ENCODE measurements at regions not wholly inside any gene's neighbourhood (a gene's known extent, or its start where the extent isn't known, plus 50 kb on each side); places are given as distances from the start of the nearest gene placed in this dataset.
"Not testable (repeated sequence)": the region's sequence is repeated elsewhere in the genome, so short reads cannot be mapped to it uniquely, and the experiment has no call there.

DNA sequence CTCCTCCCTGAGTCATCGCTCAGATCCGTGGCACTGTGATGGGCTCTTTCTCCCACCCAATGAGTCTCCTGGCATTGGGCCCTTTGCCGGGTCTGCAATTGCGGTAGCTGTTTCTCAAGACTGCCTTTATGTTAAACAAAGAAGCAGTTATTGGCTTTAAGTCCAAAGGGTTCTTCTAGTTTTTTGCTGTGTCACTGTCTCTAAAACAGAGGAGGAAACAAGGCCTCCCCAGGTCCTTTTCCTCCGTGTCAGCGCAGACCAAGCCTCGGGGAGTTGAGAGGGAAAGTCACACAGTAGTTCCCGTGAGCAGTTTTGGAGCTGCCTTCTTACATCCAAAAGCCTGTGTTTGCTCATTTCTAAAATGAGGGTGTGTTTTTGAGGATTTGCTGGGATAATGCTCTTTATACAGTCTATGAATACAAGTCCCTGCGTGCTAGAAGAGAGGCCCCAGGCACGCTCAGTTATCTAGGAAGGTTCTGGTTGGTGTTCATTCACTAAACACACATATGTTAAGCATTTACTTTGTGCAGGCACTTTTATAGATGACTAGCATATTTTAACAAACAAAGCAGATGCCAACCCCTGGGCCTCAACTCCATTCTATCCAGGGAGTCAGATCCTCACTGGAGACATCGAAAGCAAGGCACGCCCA is 126.0 kb upstream of the PZP start:
- DNase-seq = no peak

DNA sequence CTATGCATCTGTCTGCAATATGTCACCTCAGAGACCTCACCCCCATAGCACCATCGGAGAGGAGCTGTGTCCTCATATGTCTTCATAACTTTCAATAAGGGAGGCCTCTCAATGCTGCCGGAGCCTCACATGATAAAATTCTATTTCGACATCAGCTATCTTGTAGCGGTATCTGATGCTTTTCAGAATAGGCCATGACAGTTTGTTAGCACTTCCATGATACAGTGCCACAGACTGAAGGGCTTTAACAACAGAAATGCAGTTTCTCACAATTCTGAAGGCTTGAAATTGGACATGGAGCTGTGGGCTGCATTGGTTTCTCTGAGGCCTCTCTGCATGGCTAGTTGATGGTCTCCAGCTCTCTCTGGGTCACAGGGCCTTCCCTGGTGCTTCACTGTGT is 125.0 kb upstream of the PZP start:
- no peak for DNase-seq

DNA sequence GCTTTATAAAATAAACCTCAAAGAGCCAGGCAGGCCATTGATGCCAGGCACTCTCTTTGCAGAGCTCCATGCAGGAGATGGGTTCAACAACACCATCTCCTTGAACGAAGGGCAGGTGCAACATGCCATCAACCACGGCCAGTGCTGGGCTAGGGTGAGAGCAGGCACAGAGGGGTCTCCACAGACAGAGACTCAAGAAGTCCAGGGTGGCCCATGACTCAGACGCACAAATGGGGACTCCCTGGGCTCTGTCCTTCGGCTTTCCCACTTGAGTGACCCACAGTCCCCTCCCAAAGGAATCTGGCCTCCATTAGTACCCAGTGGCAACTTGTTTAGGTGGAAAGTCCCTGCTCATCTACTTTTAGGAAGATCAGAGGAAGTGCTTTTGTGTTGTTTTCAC is 124.4 kb upstream of the PZP start:
- no peak for DNase-seq

DNA sequence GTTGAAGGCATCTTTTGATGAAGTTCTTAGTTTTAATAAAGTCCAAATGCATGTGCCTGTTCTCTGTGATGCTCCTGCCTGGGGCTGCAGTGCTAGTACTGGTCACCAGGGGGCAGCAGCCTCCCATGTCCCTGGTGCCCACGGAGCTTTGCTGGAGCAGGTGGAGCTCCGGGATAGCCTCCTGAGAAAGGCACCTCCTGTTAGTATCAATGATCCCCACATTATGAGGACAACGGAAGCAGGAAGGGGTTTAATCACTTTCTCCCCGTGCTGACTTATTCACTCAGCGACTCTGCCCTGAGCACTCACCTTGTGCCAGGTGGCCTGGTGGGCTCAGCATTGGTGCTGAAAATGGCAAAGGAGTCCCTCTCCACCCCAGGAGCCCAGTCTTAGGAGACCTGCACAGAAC is 123.0 kb upstream of the PZP start:
- DNase-seq = peak; percentile 36 to 77 (median 49)

DNA sequence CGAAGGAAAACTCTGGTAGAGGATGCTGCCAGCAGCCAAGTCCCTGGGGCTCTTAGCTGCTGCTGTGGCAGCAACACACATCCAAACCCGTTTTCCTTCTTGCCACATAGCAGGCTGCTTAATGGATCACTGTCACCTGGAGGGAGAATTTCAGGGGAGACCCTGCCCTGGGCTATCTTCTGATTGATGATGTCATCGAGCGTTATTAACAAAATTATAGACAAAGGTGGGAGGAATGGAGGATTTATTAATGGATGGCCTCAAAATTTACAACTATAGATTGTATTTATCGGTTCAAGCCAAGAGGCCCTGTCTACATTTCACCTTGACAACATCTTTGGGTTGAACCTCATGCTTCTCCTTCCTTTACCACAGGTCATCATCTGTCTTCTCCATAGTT is 120.8 kb upstream of the PZP start:
- no peak for DNase-seq

DNA sequence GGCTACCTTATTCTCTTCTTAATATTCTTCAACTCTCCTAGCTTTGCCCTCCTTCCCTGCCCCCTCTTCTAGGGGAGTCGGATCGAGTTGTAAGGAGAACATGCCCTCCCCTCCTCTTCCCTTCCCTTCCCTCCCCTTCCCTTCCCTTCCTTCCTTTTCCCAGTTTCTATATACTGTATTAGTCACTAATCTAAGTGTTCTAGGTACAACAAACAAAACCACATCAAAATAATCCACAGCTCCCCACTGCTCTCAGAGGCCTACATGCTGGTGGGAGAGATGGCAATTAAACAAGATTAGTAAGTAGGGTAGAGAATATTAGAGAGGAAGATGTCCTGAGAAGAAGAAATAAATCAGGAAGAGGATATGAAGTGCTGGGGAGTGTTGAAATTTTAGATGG is 119.9 kb upstream of the PZP start:
- no peak for DNase-seq

DNA sequence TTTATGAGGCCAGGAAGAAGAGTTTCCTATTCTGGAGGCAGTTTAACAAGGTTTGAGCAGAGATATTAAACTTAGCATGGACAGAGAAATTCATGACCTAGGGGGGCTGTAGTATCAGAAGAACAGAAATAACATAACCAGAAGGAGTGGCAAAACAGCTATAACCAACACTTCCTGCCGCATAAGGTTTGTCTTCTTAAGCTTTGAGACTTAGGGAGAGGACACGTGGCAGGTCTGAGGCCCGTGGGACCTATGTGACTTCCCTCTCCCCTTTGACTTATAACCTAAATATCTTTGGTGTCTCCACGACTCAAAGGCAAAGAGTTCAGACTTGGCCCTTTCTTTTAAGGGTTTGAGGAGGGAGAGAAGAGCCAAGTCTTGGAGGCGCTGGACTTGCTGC is 119.1 kb upstream of the PZP start:
- no peak for DNase-seq

DNA sequence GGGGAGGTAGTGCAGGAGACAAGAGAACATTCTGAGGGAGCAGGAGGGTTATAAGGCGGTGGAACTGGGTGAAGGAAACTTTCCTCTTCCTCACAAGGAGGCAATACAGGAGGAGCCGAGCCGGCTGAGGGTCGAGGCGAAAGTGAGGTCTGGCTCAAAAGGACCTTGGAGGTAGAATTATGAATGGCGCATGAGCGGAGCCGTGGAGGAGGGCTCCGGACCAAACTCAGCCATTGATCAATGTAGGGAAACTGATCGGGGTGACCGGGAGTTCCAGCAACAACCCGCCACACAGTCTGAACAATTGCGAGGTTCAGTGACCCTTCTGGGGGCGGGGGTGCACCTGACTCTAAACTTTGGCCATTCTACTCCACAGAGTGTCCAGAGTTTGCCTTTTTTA is 118.7 kb upstream of the PZP start:
- not testable (repeated sequence) for DNase-seq

DNA sequence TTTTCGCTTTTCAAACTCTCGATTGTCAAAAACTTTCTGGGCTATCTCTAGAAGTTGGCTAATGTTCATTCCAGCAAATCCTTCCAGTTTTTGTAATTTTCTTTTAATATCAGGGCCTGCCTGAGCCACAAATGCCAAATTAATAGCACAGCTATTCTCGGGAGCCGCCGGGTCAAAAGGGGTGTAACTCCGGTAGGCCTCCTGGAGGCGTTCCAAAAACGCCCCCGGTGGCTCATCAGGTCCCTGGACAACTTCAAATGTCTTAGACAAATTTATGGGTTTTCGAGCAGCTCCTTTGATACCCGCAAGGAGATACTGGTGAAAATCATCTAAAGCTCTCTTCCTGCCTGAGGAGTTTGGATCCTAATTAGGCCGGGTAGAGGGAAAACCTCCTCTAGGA is 117.9 kb upstream of the PZP start:
- DNase-seq = no peak

DNA sequence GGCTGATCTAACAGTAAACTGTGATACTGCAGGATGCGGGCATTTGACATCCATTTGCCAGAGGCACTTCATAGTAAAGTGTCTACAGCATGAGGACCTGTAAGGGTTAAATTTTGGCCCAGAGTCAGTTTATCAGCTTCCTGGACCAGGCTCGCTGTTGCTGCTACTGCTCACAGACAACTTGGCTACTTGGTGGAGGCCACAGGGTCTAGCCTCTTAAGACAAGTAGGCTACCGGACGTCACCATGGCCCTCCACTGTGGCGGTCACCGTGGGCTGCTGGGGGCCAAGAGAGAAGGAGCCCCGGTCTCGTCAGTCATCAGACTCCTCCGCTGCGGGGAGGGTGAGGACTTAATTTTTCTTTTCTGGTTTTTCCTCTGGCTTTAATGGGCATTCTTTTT is 117.3 kb upstream of the PZP start:
- DNase-seq = no peak

DNA sequence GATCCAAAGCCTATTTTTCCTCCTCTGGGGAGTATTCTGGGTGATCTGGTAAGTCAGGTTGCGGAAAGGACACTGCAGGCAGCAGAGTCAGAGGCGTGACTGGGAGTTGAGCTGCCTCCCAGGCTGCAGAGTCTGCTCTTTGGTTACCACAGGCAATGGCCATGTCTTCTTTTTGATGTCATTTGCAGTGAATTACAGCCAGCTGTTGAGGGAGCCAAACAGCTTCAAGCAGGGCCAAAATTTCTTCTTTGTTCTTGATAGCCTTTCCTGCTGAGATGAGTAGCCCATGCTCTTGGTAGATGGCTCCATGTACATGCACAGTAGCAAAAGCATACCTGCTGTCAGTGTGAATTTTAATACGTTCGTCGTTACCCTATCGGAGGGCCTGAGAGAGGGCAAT is 116.6 kb upstream of the PZP start:
- DNase-seq = peak in 1 of 3 experiments; percentile 15

DNA sequence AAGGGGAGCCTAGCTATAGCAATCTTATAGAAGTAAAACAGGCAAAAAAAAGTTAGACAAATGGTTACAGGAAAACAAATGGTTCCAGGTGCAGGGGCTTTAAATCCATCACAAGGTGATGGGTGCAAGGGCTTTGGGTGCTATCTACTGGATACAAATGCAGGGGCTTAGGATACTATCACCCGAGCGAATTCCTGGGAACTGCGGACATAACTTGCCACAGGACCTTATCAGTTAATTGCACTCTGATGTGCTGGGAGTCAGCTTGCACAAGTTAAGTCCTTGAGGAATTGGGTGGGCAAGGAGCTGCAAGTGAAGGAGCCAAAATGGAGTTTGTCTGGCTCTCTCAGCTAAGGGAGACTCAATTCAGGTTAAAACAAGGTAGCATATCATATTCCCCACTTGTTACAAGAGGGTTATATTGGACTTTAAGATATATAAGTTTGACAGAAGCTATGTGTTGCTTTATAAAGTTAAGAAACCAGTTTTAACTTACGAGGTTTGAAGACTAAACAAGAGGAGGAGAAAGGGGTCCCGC is 115.0 kb upstream of the PZP start:
- DNase-seq = no peak

DNA sequence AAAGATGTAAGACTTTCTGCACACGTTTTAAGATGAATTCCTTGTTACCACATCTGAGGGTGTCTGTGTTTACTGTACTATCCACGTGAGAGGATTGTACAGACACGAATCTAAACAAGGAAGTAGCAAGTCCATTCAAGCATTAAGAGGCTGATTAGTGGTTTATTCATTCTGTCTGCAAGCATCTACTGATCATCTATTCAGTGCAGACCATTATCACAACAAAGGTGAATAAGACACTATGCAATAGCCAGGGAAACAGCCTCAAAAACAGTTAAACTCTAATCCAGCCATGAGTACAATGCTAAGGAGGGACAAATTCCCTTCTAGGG is 111.6 kb upstream of the PZP start:
- DNase-seq = peak in 1 of 3 experiments; percentile 53

DNA sequence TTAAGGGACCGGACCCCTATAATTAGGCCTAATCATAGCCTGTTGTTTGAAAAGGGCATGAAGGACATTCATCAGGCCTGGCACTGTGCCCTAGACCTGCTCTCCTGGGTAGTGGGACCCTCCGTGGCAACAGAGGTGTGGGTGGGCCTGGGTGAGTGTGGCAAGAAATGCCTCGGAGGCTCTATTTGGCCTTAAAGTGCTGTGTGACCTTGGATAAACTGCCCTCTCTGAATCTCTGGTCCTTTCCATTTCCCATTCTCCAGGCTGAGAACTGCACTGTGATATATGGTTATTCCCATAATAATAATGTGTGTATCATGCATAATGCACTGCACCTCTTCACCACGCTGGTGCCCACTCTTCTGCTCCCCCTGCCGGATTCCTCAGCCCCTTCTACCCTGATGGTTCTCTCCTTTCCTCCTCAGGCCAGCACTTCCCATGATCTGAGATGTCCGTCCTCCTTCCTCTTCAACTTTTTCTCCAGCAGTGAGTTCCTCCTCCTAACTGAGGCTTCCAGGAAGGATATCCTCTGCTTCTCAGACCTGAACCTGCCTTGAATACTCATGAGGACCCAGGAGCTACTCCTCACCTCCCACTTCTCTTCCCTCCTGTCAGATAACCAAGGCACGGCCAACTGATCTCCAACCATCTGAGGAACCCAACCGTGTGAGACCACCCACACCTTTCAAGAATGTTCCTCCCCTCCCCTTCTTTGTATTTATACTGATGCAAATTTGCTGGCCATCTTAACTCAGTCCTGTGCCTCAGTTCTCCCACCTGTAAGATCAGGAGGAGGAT is 111.0 kb upstream of the PZP start:
- DNase-seq = peak in 1 of 3 experiments; percentile 86

DNA sequence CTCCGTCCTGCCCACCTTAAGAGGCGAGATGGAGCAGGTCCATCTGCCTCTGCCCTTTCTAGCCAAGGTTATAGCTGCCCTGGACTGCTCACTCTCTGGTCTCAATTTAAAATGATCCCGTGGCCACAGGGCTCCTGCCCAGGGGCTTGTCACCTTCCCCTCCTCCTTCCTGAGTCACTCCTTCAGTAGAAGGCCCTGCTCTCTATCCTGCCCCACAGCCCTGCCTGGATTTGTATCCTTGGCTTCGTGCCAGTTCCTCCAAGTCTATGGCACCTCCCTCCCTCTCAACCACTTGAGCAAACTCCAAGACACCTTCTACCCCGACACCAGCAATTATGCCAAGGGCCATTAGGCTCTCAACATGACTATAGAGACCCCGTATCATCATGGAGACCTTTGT is 105.3 kb upstream of the PZP start:
- DNase-seq = peak in 1 of 3 experiments; percentile 59

DNA sequence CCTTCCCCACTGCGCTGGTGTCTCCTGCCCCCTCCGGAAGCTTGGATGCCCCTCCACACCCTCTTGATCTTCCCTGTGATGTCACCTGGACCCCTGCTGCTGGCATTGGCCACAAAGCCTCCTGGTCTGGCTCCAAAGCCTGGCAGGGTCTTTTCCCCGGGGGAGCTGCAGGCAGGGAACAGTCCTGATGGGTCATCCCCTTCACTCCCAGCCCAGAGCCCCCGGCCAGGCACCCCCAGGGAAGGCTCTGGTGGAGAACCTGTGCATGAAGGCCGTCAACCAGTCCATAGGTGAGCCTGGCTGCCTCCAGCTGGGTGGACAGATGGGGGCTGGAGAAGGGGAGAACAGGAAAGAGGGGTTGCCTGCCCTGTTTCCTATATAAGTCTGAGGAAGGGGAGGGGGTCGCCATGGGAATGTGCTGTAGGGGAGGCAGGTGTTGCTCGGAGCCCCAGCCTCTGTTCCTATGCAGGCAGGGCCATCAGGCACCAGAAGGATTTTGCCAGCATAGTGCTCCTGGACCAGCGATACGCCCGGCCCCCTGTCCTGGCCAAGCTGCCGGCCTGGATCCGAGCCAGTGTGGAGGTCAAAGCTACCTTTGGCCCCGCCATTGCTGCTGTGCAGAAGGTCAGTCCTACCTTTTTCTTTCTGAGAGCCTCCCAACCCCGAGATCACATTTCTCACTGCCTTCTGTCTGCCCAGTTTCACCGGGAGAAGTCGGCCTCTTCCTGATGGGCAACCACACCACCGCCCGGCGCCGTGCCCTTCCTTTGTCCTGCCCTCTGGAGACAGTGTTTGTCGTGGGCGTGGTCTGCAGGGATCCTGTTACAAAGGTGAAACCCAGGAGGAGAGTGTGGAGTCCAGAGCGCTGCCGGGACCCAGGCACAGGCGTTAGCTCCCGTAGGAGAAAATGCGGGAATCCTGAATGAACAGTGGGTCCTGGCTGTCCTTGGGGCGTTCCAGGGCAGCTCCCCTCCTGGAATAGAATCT is 104.5 kb upstream of the PZP start:
- not testable (repeated sequence) for DNase-seq

DNA sequence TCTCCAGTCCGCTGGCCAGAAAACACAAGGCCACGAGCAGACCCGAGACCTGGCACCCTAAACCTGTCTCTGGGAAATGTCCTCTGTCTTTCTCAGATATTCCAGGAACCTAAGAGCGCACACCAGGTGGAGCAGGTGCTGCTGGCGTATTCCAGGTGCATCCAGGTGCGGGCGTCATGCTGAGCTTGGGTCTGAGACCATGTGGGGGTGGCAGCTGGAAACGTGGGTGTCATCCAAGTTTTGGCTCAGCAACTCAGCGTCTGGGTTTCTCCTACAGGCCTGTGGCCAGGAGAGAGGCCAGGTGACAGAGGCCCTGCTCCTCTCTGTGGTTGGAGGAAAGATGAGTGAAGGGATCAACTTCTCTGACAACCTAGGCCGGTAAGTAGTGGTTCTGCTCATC is 103.3 kb upstream of the PZP start:
- peak in 1 of 3 experiments; percentile 35 for DNase-seq

DNA sequence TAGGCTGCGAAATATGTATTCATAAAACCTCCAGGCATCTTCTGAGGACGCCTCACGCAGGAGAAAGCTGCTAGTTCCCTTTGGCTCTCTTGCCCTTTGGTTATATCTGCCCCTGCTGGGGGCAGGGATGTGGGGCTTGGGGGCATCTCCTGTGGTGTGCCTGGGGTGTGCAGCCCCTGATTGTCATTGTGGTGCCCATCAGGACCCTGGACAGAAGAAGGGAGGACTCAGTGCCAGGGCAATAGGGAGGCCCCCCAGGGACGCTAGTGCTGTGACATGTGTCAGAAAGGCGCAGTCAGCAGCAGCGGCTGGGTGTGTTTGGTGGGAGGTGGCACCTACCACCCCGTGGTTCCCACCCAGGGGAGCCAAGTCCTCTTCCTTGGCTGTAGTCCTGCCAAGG is 102.5 kb upstream of the PZP start:
- DNase-seq = not testable (repeated sequence)

DNA sequence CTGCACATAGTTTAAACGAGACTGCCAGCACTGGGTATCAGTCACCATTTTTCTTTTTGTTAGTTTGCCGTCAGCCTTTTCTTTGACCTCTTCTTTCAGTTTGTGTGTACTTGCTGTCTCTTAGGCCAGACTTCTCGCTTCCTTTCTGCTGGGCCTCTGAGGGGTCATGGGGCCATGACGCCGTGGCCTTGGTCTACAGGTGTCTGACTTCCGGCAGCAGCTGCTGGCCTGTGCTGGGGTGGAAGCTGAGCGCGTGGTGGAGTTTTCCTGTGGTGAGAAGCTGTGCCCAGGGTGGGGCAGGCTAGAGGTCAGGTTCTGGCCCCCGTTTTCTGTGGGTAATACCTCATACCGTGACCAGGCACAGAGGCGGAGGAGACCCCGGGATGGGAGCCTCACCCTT is 101.6 kb upstream of the PZP start:
- DNase-seq = not testable (repeated sequence)

DNA sequence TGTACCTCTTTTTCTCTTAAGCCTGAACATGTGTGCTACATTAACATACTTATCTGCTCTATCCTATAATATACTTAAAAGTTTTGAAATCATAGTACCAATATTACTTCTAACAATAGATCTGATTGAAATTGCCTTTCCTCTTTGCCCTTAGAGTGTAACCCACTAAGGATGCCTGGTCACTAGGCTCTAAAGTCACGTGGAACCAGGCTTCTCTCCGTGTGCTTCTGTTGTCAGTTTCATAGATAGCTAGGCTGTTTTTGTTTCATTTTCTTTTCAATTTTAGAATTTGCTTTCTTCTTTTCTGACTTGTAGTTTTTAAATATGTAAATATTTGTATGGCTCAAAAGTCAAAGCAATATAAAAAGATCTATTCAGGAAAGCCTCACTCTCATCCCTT is 100.5 kb upstream of the PZP start:
- DNase-seq = not testable (repeated sequence)

DNA sequence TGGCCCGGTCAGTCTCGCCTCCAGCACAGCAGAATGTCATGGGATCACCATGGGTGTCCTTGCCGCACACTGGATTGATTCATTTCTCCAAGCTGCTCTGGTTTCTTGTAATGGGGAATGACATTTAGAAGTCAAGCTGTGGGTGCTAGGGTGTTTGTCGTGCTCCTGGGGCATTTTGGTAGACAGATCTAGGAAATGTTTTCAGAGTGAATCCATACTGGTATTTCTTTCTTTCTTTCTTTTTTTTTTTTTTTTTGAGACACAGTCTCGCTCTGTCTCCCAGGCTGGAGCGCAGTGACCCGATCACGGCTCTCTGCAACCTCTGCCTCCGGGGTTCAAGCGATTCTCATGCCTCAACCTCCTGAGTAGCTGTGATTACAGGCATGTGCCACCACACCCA is 100.0 kb upstream of the PZP start:
- not testable (repeated sequence) for DNase-seq

DNA sequence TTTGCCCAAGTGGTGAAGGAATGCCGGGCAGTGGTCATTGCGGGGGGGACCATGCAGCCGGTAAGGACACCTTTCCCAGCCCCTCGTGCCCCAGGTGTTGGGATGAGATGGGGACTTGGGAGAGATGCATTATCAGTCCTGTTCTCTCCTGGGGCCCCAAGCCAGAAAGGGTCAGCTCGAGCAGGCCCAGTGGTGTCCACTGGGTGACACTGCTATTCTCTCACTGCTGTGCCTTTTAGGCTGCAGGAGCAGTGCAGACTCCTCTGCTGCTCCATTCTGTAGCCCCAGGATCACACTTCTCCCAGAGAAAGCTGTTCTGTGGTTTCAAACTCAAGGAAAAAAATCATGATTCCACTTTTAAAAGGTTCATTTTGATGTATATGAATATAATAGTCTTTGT is 99.1 kb upstream of the PZP start:
- DNase-seq = not testable (repeated sequence)

DNA sequence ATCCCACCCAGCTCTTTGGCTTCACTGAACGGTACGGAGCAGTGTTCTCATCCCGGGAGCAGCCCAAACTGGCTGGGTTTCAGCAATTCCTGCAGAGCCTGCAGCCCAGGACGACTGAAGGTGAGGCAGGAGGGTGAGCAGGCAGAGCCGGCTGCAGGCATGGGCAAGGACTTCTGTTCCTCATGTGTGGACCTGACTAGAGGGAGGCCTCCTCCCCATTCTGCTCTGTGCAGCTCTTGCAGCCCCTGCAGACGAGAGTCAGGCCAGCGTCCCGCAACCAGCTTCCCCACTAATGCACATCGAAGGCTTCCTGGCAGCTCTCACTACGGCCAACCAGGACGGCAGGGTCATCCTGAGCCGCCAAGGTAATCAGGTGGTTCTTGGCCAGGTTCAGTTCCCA is 97.8 kb upstream of the PZP start:
- DNase-seq = not testable (repeated sequence)

All from NCI-H1417 (cell line).